BLaER1 treated with 17β-estradiol and CSF1 and Interleukin-3, amounts not matched to agents 10 nM and 100 nM (cell line): ENCODE measurements at regions not wholly inside any gene's neighbourhood (a gene's known extent, or its start where the extent isn't known, plus 50 kb on each side); places are given as distances from the start of the nearest gene placed in this dataset.

ENCODE experiments used
- H3K27ac ChIP-seq, 11 experiments: shearing (Covaris generic); formaldehyde crosslinking; 2 replicates each; pipeline ENCODE4 v1.8.1; 2022
- H3K27me3 ChIP-seq, 11 experiments: shearing (Covaris generic); formaldehyde crosslinking; 2 replicates each; pipeline ENCODE4 v1.8.1; 2022
- H3K36me3 ChIP-seq, 11 experiments: shearing (Covaris generic); formaldehyde crosslinking; 2 replicates each; pipeline ENCODE4 v1.8.1; 2022
- H3K4me1 ChIP-seq, 10 experiments: shearing (Covaris generic); formaldehyde crosslinking; 2 replicates each; pipeline ENCODE4 v1.8.1; 2022
- H3K4me2 ChIP-seq, 11 experiments: shearing (Covaris generic); formaldehyde crosslinking; 2 replicates each; pipeline ENCODE4 v1.8.1; 2022
- H3K4me3 ChIP-seq, 10 experiments: shearing (Covaris generic); formaldehyde crosslinking; 2 replicates each; pipeline ENCODE4 v1.8.1; 2022
- H3K9ac ChIP-seq, 11 experiments: shearing (Covaris generic); formaldehyde crosslinking; 2 replicates each; pipeline ENCODE4 v1.8.1; 2022
- H3K9me3 ChIP-seq, 11 experiments: shearing (Covaris generic); formaldehyde crosslinking; replicated peaks in 1 of 11; 2 replicates each; pipeline ENCODE4 v1.8.1; 2022
- H4K20me1 ChIP-seq, 11 experiments: shearing (Covaris generic); formaldehyde crosslinking; 2 replicates each; pipeline ENCODE4 v1.8.1; 2022
- Cebpa-rat ChIP-seq, 11 experiments: shearing (Covaris generic); IDR thresholded peaks; 2 replicates each; pipeline ENCODE4 v1.8.1; 2022

DNA sequence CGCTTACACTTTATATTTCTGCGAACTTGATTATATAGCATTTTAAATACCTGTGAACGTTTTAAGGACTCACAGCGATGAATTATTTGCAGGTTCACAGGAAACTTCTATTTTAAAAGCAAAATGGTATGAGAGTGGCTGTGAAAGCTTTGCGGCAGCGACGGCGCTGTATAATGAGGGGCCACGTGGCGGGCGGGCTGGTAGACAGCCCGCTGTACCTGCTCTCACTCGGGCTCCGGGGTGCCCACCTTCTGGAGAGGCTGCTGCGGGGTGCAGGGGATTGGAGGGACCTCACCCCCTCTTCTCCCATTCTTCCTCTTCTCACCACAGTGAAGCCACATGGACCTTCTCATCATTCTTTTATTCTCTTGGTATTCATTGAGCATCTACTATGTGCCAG lies 164.2 kb upstream of the MYL2 start:
- Histone ChIP-seq H3K4me1 (peaks cover 0 to 6% (median 0%) of the 10 kb centered on the region in 10 experiments; a peak in 1 of 20 replicates), H3K9ac (no peak overlapping the region), H3K4me2 (no peak overlapping the region), H3K27me3 (no peaks in the 10 kb centered on the region), H3K9me3 (0 out of 22 replicates have a peak, but pooled peaks cover 0 to 4% (median 0%) of the 10 kb centered on the region in 11 experiments), H3K36me3 (no peaks in the 10 kb centered on the region), H4K20me1 (no peaks in the 10 kb centered on the region), H3K27ac (no peak overlapping the region), H3K4me3 (no peak overlapping the region)
- no peak for TF ChIP-seq Cebpa-rat (IDR thresholded peaks at IDR 0.05)

DNA sequence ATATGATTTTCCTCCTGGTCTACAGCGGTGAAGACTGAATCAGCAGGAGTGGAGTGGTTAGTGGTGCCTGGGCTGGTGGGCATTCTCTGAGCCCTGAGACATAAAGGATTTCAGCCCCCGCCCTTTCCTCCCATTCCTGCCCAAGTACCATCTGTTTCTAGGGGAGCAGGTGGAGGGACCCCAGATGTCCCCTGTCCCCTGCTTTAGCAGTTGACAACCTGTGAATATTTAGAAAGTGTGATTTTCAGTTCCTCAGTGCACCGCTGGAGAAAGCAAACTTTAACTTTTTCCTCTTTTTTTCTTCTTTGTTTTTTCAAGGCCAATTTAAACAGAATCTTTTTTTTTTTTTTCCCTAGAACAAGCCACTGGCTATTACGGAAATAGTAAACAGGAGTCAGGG lies 163.8 kb upstream of the MYL2 start:
- H3K27ac ChIP-seq: no peak overlapping the region
- no peaks in the 10 kb centered on the region for H3K36me3 ChIP-seq
- no peak overlapping the region for H3K4me3 ChIP-seq
- no peaks in the 10 kb centered on the region for H4K20me1 ChIP-seq
- peaks cover 0 to 6% (median 0%) of the 10 kb centered on the region in 10 experiments; a peak in 1 of 20 replicates for H3K4me1 ChIP-seq
- no peak for TF ChIP-seq Cebpa-rat (IDR thresholded peaks at IDR 0.05)
- 0 out of 22 replicates have a peak, but pooled peaks cover 0 to 4% (median 0%) of the 10 kb centered on the region in 11 experiments for H3K9me3 ChIP-seq
- no peaks in the 10 kb centered on the region for H3K27me3 ChIP-seq
- H3K9ac ChIP-seq: no peak overlapping the region
- H3K4me2 ChIP-seq: no peak overlapping the region

- Histone ChIP-seq H3K4me3 (no peak overlapping the region), H3K27ac (no peak overlapping the region), H3K9ac (no peak overlapping the region), H3K9me3 (0 out of 22 replicates have a peak, but pooled peaks cover 0 to 4% (median 0%) of the 10 kb centered on the region in 11 experiments), H3K27me3 (no peaks in the 10 kb centered on the region), H4K20me1 (no peaks in the 10 kb centered on the region), H3K4me2 (no peak overlapping the region), H3K4me1 (peaks cover 0 to under 1% (median 0%) of the 10 kb centered on the region in 10 experiments; a peak in 1 of 20 replicates), H3K36me3 (no peaks in the 10 kb centered on the region)
- no peak for TF ChIP-seq Cebpa-rat (IDR thresholded peaks at IDR 0.05)
Measured at GRCh38 chr12:111081600-111081999, 161.2 kb upstream of the MYL2 start.

DNA sequence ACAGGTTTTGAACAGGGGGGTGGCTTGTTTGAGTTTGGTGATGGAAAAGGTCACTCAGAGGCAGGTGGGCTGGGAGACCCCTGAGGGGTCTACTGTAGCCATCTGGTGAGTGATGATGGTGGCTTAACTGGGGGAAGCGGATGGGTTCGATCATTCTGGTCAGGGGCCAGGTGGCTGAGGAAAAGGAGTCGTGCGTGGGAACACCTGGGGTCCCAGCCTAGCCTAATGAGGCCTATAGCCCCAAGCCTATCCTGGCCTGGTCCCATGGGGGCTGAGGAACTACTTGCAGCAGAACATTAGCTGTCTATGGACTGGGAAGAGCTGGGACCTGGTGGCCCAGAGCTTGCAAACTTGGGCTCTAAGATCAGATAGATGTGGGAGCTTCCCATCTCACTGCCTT lies 158.4 kb upstream of the MYL2 start:
- Histone ChIP-seq H3K27me3 (no peaks in the 10 kb centered on the region), H3K9me3 (no peaks in the 10 kb centered on the region), H3K4me3 (no peak overlapping the region), H3K4me1 (peaks cover 8 to 15% (median 8%) of the 10 kb centered on the region in 10 experiments; a peak in 19 of 20 replicates), H3K9ac (no peak overlapping the region), H3K27ac (no peak overlapping the region), H4K20me1 (no peaks in the 10 kb centered on the region), H3K4me2 (no peak overlapping the region), H3K36me3 (no peaks in the 10 kb centered on the region)
- no peak for TF ChIP-seq Cebpa-rat (IDR thresholded peaks at IDR 0.05)

DNA sequence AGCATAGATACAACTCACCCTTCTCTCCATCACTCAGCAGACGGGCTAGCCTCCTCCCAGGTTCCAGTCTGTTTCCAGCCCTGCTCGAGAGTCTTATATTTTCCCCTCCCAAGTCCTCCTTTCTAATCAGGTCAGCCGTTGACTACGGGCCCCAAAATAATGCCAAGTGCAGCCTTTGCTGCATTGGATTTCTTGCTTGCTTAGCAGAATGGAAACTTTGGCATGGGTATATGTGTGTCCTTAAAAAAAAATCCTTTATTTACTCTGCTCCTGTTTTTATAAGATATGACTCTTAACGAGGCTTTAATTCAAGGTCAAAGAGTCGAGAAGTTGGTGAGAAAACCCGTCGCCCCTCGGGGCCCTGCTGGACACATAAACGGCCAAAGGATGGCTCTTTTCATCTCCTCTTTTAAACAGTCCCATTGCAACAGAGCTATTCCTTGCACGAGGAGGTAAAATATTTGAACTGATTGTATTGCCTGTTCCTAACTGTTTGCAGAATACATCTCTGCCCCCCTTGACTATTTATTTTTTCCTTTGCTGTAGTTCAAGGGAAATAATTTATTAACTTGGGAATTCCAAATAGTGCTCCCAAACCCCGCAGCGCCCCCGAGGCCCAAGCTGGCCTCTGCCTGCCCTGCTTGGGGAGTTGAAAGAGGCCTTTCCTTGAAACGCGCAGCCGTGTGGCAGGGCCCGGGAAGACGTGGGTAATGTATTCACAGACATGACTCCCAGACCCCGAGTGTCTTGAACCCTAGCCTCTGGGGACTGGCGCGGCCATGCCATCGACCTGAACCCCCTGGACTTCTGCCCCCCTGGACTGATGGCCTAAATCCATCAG lies 156.5 kb upstream of the MYL2 start:
- H3K9ac ChIP-seq: no peak overlapping the region
- no peak for TF ChIP-seq Cebpa-rat (IDR thresholded peaks at IDR 0.05)
- H3K4me2 ChIP-seq: no peak overlapping the region
- H3K36me3 ChIP-seq: no peaks in the 10 kb centered on the region
- no peak overlapping the region for H3K27ac ChIP-seq
- H3K27me3 ChIP-seq: no peaks in the 10 kb centered on the region
- peaks cover 8 to 15% (median 8%) of the 10 kb centered on the region in 10 experiments; a peak in 19 of 20 replicates for H3K4me1 ChIP-seq
- H3K9me3 ChIP-seq: peaks cover 0 to 7% (median 0%) of the 10 kb centered on the region in 11 experiments; a peak in 2 of 22 replicates
- no peak overlapping the region for H3K4me3 ChIP-seq
- no peaks in the 10 kb centered on the region for H4K20me1 ChIP-seq

- Histone ChIP-seq H3K27me3 (no peaks in the 10 kb centered on the region), H3K4me3 (no peak overlapping the region), H3K27ac (no peak overlapping the region), H4K20me1 (no peaks in the 10 kb centered on the region), H3K4me2 (no peak overlapping the region), H3K4me1 (peaks cover 8 to 15% (median 8%) of the 10 kb centered on the region in 10 experiments; a peak in 19 of 20 replicates), H3K36me3 (no peaks in the 10 kb centered on the region), H3K9me3 (peaks cover 0 to 7% (median 0%) of the 10 kb centered on the region in 11 experiments; a peak in 3 of 22 replicates), H3K9ac (no peak overlapping the region)
- TF ChIP-seq Cebpa-rat (IDR thresholded peaks at IDR 0.05): no peak
Measured at GRCh38 chr12:111076199-111076598, 155.8 kb upstream of the MYL2 start.

- Histone ChIP-seq H3K4me1 (peaks cover 8 to 15% (median 8%) of the 10 kb centered on the region in 10 experiments; a peak in 19 of 20 replicates), H3K4me2 (peak overlapping the region; percentile 29 to 74 (median 60); a peak in 21 of 22 replicates), H3K36me3 (no peaks in the 10 kb centered on the region), H3K4me3 (no peak overlapping the region), H3K27me3 (no peaks in the 10 kb centered on the region), H3K9me3 (peaks cover 0 to 12% (median 0%) of the 10 kb centered on the region in 11 experiments; a peak in 3 of 22 replicates), H3K27ac (peak overlapping the region in 9 of 11 experiments; percentile 15 to 62 (median 50); a peak in 8 of 22 replicates), H4K20me1 (no peaks in the 10 kb centered on the region), H3K9ac (peak overlapping the region in 8 of 11 experiments; percentile 38 to 53 (median 45); a peak in 10 of 22 replicates)
- TF ChIP-seq Cebpa-rat (IDR thresholded peaks at IDR 0.05): no peak
Measured at GRCh38 chr12:111074965-111075364, 154.6 kb upstream of the MYL2 start.

DNA sequence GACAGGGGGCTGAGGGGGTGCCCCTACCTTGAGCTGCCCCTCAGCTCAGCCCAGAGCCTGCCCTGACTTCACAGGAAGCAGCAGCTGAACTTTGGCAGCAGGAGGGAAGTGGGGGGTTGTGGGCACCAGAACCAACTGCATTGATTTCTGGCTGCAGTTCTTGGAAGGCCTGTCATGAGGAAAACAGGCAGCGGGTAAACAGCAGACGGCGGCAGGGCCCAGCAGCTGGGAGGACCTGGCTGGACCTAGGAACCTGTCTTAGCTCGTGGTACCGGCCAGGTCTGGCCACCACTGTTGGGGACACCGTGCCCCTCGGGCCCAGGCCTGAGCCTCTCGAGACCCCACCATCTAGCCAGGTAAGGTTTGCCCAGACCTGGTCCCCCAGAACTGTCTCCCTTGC lies 154.2 kb upstream of the MYL2 start:
- Histone ChIP-seq H3K9me3 (peaks cover 0 to 12% (median 0%) of the 10 kb centered on the region in 11 experiments; a peak in 3 of 22 replicates), H4K20me1 (no peaks in the 10 kb centered on the region), H3K4me1 (peaks cover 8 to 15% (median 8%) of the 10 kb centered on the region in 10 experiments; a peak in 19 of 20 replicates), H3K4me2 (peak overlapping the region; percentile 29 to 74 (median 60)), H3K36me3 (no peaks in the 10 kb centered on the region), H3K27me3 (no peaks in the 10 kb centered on the region), H3K27ac (peak overlapping the region in 10 of 11 experiments; percentile 15 to 62 (median 40); a peak in 9 of 22 replicates), H3K4me3 (no peak overlapping the region), H3K9ac (peak overlapping the region in 8 of 11 experiments; percentile 38 to 53 (median 45); a peak in 12 of 22 replicates)
- TF ChIP-seq Cebpa-rat (IDR thresholded peaks at IDR 0.05): no peak

- Histone ChIP-seq H3K4me3 (no peak overlapping the region), H3K36me3 (no peaks in the 10 kb centered on the region), H3K4me1 (peaks cover 11 to 21% (median 14%) of the 10 kb centered on the region in 10 experiments), H3K9ac (no peak overlapping the region), H3K9me3 (peaks cover 0 to 12% (median 0%) of the 10 kb centered on the region in 11 experiments; a peak in 3 of 22 replicates), H3K4me2 (no peak overlapping the region), H4K20me1 (no peaks in the 10 kb centered on the region), H3K27me3 (no peaks in the 10 kb centered on the region), H3K27ac (no peak overlapping the region)
- no peak for TF ChIP-seq Cebpa-rat (IDR thresholded peaks at IDR 0.05)
Measured at GRCh38 chr12:111073370-111073769, 153.0 kb upstream of the MYL2 start.
